CD4-positive, alpha-beta T cell (primary cell): ENCODE measurements at regions not wholly inside any gene's neighbourhood (a gene's known extent, or its start where the extent isn't known, plus 50 kb on each side); places are given as distances from the start of the nearest gene placed in this dataset.

Experiments
- ATAC-seq: fragments of 200-7000 bp; cut with Tn5 transposase; one replicate; pipeline ENCODE4 v1.10.0; 2022; ENCODE audit warnings: mild to moderate bottlenecking; ENCODE audit not compliant: poor library complexity
- CTCF ChIA-PET: fragments of 350-600 bp; sonication (Branson Sonifier 250); formaldehyde crosslinking; loops from one replicate; lab custom pipeline; 2021; ENCODE audit warnings: antibody characterized with exemption, inconsistent platforms; lab: Charles Lee
- POLR2A ChIA-PET: fragments of 350-600 bp; sonication (Branson Sonifier 250); formaldehyde crosslinking; loops from one replicate; lab custom pipeline; 2021; ENCODE audit warnings: antibody characterized with exemption, inconsistent platforms; lab: Charles Lee
- DNase-seq, 14 experiments: peaks; one replicate each; pipeline ENCODE4 v3.0.0-alpha.2; 2013 to 2020; ENCODE audit warnings: mixed read lengths in 2 of 14
- H3K27ac ChIP-seq, 2 donors: one replicate each; pipeline versions ENCODE4 v1.5.1 to v1.7.0; 2013; ENCODE audit warnings: low read length in 2 of 2, low read depth in 1 of 2, mild to moderate bottlenecking in 1 of 2
- H3K27me3 ChIP-seq, 2 experiments: 1 replicate in 1 of 2; 2 replicates in 1 of 2; pipeline versions ENCODE4 v1.6.1 to v1.7.0; 2013; ENCODE audit warnings: low read length in 2 of 2, control low read depth in 1 of 2, mild to moderate bottlenecking in 1 of 2, moderate library complexity in 1 of 2; ENCODE audit not compliant: insufficient read depth in 2 of 2, control insufficient read depth in 1 of 2
- H3K36me3 ChIP-seq: one replicate; pipeline ENCODE4 v1.6.1; 2013; ENCODE audit warnings: low read length, control low read depth; ENCODE audit not compliant: insufficient read depth
- H3K4me1 ChIP-seq: one replicate; pipeline ENCODE4 v1.6.1; 2013; ENCODE audit warnings: low read length, control low read depth; ENCODE audit not compliant: insufficient read depth
- H3K4me3 ChIP-seq: one replicate; pipeline ENCODE4 v1.5.1; 2013; ENCODE audit warnings: mild to moderate bottlenecking, low read length, moderate library complexity
- H3K9me3 ChIP-seq, 2 experiments: 1 replicate in 1 of 2; 2 replicates in 1 of 2; pipeline versions ENCODE4 v1.6.1 to v1.7.0; 2013; ENCODE audit warnings: low read length in 2 of 2, mild to moderate bottlenecking in 2 of 2, control low read depth in 1 of 2, moderate library complexity in 1 of 2; ENCODE audit not compliant: control insufficient read depth in 1 of 2, insufficient read depth in 1 of 2
- H3K27ac Mint-ChIP-seq: one replicate; pipeline ENCODE4 v1.8.0; 2020; ENCODE audit warnings: mixed read lengths
- H3K27me3 Mint-ChIP-seq: one replicate; pipeline ENCODE4 v1.8.0; 2021; ENCODE audit warnings: mixed read lengths
- H3K36me3 Mint-ChIP-seq: one replicate; pipeline ENCODE4 v1.8.0; 2021; ENCODE audit warnings: low read depth, mixed read lengths
- H3K4me1 Mint-ChIP-seq: one replicate; pipeline ENCODE4 v1.8.0; 2021; ENCODE audit warnings: low read depth, mixed read lengths
- H3K4me3 Mint-ChIP-seq: one replicate; pipeline ENCODE4 v1.8.0; 2020; ENCODE audit warnings: mild to moderate bottlenecking, mixed read lengths
- H3K9me3 Mint-ChIP-seq: one replicate; pipeline ENCODE4 v1.8.0; 2020; ENCODE audit warnings: mixed read lengths
- intact Hi-C, 2 experiments: fragments of 100-400 bp; cut with DNase I in 1 of 2; cut with micrococcal nuclease in 1 of 2; formaldehyde crosslinking; loops; one replicate each; pipeline versions ENCODE4 v1.15.1 to v1.9.0; 2023 to 2025; cut with DNase I, micrococcal nuclease
- TF ChIP-seq, protein P1 (sequence below): fragments of 200-600 bp; IDR thresholded peaks from one replicate; pipeline ENCODE4 v1.8.0; 2022; ENCODE audit warnings: antibody characterized with exemption, mild to moderate bottlenecking

DNA sequence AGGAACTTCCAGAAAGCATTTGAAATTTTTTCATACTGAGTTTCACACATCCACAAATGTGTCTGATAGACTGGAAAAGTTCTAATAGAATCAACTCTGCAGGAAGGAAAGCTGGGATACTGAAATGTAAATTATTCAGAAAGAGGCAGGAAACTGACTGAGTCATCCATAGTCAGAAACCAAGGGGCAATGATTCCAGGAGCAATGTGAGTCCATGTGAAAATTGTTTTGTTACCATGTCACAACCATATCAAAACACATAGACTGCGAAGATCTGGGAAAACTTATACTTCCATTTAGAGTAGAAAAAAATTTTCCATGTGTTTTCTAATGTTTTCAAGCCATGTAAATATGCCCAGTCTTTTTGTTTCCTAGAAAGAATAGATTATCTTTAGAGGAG is 142.3 kb upstream of the TMPRSS15 start:
- H3K36me3 ChIP-seq = no peaks in the 10 kb centered on the region
- TF ChIP-seq, protein P1, sequence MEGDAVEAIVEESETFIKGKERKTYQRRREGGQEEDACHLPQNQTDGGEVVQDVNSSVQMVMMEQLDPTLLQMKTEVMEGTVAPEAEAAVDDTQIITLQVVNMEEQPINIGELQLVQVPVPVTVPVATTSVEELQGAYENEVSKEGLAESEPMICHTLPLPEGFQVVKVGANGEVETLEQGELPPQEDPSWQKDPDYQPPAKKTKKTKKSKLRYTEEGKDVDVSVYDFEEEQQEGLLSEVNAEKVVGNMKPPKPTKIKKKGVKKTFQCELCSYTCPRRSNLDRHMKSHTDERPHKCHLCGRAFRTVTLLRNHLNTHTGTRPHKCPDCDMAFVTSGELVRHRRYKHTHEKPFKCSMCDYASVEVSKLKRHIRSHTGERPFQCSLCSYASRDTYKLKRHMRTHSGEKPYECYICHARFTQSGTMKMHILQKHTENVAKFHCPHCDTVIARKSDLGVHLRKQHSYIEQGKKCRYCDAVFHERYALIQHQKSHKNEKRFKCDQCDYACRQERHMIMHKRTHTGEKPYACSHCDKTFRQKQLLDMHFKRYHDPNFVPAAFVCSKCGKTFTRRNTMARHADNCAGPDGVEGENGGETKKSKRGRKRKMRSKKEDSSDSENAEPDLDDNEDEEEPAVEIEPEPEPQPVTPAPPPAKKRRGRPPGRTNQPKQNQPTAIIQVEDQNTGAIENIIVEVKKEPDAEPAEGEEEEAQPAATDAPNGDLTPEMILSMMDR = no peak
- H3K9me3 Mint-ChIP-seq = no peaks in the 10 kb centered on the region
- DNase-seq (no peak), ATAC-seq (no peak)
- no peaks in the 10 kb centered on the region for H3K36me3 Mint-ChIP-seq
- no peaks in the 10 kb centered on the region for H3K27me3 Mint-ChIP-seq
- H3K27ac ChIP-seq = no peak overlapping the region
- intact Hi-C loops = no loop called here
- H3K4me3 Mint-ChIP-seq = no peak overlapping the region
- H3K9me3 ChIP-seq = peaks cover 3% of the 10 kb centered on the region in 2 experiments
- no peak overlapping the region for H3K4me3 ChIP-seq
- no peaks in the 10 kb centered on the region for H3K27me3 ChIP-seq
- no peaks in the 10 kb centered on the region for H3K4me1 Mint-ChIP-seq
- H3K4me1 ChIP-seq = no peaks in the 10 kb centered on the region
- CTCF ChIA-PET = no interaction called here
- H3K27ac Mint-ChIP-seq = no peak overlapping the region
- POLR2A ChIA-PET = no interaction called here

DNA sequence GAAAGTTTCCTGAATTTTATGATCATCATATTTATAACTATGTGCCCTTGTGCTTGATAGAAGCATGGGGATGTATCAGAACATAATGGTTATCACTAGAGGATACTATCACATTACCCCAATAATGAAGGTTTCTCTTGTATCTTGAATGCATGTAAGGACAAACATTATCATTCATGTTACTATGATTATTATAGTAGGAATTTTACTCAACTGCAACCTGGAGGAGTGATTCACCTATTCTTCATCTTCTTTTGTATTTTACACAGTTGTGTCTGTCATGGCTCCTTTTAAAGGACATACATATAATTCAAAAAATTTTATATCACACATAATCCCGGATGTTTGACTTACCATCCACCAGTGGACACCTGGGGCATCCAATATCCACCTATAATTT is 143.8 kb upstream of the TMPRSS15 start:
- Mint-ChIP-seq H3K27ac (no peak overlapping the region), H3K9me3 (no peaks in the 10 kb centered on the region), H3K36me3 (no peaks in the 10 kb centered on the region), H3K4me3 (no peak overlapping the region), H3K27me3 (no peaks in the 10 kb centered on the region), H3K4me1 (no peaks in the 10 kb centered on the region)
- ChIA-PET CTCF (no interaction called here), POLR2A (no interaction called here)
- DNase-seq = no peak
- H3K4me3 ChIP-seq = no peak overlapping the region
- peaks cover 0 to 4% of the 10 kb centered on the region in 2 experiments for H3K9me3 ChIP-seq
- TF ChIP-seq, protein P1 = no peak
- intact Hi-C loops = no loop called here
- H3K4me1 ChIP-seq = no peaks in the 10 kb centered on the region
- no peak for ATAC-seq
- H3K27ac ChIP-seq = no peak overlapping the region
- H3K27me3 ChIP-seq = no peaks in the 10 kb centered on the region
- no peaks in the 10 kb centered on the region for H3K36me3 ChIP-seq

DNA sequence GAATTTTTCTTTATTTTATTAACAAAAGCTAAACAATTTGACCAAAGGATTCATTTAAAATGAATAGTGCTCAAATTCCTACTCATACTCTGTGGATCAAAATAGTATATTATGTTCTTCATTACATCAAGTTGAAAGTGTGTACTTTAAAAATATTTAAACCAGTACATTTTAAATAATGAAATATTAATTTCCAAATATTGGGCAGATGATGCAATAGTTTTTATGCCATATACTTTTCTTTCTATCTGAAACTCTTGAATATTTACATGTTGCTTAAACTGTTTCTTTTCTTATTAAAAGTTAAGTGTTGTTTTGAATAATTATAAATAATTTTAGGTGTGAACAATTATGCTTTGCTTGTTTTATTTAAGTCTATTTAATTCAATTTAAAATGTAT is 144.7 kb upstream of the TMPRSS15 start:
- H3K4me1 Mint-ChIP-seq = no peaks in the 10 kb centered on the region
- ChIA-PET CTCF (no interaction called here), POLR2A (no interaction called here)
- Histone ChIP-seq H3K9me3 (peaks cover 0 to 4% of the 10 kb centered on the region in 2 experiments), H3K36me3 (no peaks in the 10 kb centered on the region), H3K27me3 (no peaks in the 10 kb centered on the region), H3K4me3 (no peak overlapping the region), H3K4me1 (no peaks in the 10 kb centered on the region), H3K27ac (no peak overlapping the region)
- H3K4me3 Mint-ChIP-seq = no peak overlapping the region
- TF ChIP-seq, protein P1 = no peak
- no peak for ATAC-seq
- H3K27ac Mint-ChIP-seq = no peak overlapping the region
- no peaks in the 10 kb centered on the region for H3K36me3 Mint-ChIP-seq
- no peak for DNase-seq
- intact Hi-C loops = no loop called here
- no peaks in the 10 kb centered on the region for H3K9me3 Mint-ChIP-seq
- no peaks in the 10 kb centered on the region for H3K27me3 Mint-ChIP-seq
